Sigmoid colon (tissue), 4 donors: ENCODE measurements at regions not wholly inside any gene's neighbourhood (a gene's known extent, or its start where the extent isn't known, plus 50 kb on each side); places are given as distances from the start of the nearest gene placed in this dataset.

Experiments used
- POLR2A ChIP-seq, 2 donors: fragments of 450-650 bp; IDR thresholded peaks; one replicate each; pipeline ENCODE4 v1.6.1; 2016; ENCODE audit warnings: antibody characterized with exemption in 2 of 2, mild to moderate bottlenecking in 2 of 2, moderate library complexity in 2 of 2
- POLR2AphosphoS5 ChIP-seq, 4 donors: sonication (generic); formaldehyde crosslinking; IDR thresholded peaks; one replicate each; pipeline ENCODE4 v1.6.1; 2017; ENCODE audit warnings: antibody characterized with exemption in 4 of 4

DNA sequence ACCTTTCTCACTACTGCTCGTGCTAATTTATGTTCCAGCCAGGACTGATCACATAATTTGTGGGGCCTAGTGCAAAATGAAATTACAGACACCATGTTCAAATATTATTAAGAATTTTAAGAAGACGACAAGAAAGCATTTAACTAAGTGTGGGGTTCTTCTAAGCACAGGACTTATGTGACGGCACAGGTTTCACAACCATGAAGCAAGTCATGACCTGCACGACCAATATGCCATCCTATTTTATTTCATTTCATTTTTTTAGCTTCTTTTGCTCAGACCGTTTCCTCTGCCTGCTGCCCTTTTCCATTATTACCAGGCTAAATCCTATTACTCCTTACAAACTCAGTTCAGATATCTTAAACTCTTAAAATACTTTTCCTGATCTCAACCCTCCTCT, 462.5 kb downstream of the AASDHPPT start:
- TF ChIP-seq POLR2A (IDR thresholded peaks at IDR 0.05), result no peak
- no peak for TF ChIP-seq POLR2AphosphoS5 (IDR thresholded peaks at IDR 0.05)
